Activated naive CD4-positive, alpha-beta T cell treated with anti-CD3 and anti-CD28 coated beads, Interleukin-2, amount 50 U/mL, for 24 hours (primary cell): ENCODE measurements at regions not wholly inside any gene's neighbourhood (a gene's known extent, or its start where the extent isn't known, plus 50 kb on each side); places are given as distances from the start of the nearest gene placed in this dataset.
"Not testable (repeated sequence)": the region's sequence is repeated elsewhere in the genome, so short reads cannot be mapped to it uniquely, and the experiment has no call there.

Experiments
- H3K27ac Mint-ChIP-seq: one replicate; pipeline ENCODE4 v1.8.0; 2021; ENCODE audit warnings: mild to moderate bottlenecking, mixed read lengths
- H3K27me3 Mint-ChIP-seq: one replicate; pipeline ENCODE4 v1.8.0; 2021; ENCODE audit warnings: mixed read lengths
- H3K36me3 Mint-ChIP-seq: one replicate; pipeline ENCODE4 v1.8.0; 2021; ENCODE audit warnings: mixed read lengths
- H3K4me1 Mint-ChIP-seq: one replicate; pipeline ENCODE4 v1.8.0; 2021; ENCODE audit warnings: mixed read lengths
- H3K4me3 Mint-ChIP-seq: one replicate; pipeline ENCODE4 v1.8.0; 2021; ENCODE audit warnings: mild to moderate bottlenecking, mixed read lengths
- H3K9me3 Mint-ChIP-seq: one replicate; pipeline ENCODE4 v1.8.0; 2021; ENCODE audit warnings: mixed read lengths

DNA sequence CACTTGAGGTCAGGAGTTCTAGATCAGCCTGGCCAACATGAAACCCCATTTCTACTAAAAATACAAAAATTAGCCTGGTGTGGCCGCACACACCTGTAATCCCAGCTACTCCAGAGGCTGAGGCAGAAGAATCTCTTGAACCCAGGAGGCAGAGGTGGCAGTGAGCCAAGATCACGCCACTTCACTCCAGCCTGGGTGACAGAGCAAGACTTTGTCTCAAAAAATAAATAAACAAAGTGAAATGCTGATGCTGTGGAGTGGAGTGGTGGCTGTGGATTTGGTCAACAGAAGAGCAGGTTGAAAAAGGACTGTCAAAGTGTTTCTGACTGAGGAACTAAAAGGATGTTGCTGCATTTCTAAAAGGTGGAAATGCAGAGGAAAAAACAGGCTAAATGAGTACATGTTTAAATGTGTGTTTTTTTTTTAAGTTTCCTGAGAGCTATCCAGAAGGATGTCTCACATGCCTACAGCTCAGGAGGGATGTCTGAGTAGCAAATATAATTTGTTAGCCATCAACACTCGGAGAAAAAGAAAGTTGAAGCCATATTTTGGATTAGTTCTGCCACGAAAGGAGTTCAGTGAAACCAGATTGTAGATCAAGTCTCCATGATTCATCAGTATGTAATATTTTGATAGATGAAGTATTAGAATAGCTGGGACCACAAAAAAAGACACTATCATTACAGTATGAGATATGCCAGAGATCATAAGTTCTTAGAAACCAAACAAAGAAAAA, 621.1 kb upstream of the ADGRB3 start:
- Mint-ChIP-seq H3K36me3 (no peaks in the 10 kb centered on the region), H3K27me3 (no peaks in the 10 kb centered on the region), H3K9me3 (no peaks in the 10 kb centered on the region), H3K4me1 (no peaks in the 10 kb centered on the region), H3K4me3 (no peak overlapping the region), H3K27ac (no peak overlapping the region)

DNA sequence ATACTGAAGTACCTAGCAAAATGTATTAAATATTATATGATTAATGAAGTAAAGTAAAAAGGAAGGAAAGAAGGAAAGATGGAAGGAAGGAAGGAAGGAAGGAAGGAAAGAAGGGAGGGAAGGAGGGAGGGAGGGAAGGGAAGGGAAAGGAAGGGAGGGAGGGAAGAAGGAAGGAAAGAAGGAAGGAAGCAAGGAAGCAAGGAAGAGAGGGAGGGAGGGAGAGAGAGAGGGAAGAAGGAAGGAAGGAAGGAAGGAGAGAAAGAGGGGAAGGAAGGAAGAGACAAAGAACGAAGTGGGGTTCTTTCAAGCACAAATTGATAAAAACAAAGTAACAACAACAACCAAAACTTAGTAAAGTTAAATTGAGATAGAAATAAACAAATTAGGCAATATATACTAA, 622.3 kb upstream of the ADGRB3 start:
- Mint-ChIP-seq H3K27ac (no peak overlapping the region), H3K4me3 (no peak overlapping the region), H3K9me3 (no peaks in the 10 kb centered on the region), H3K36me3 (no peaks in the 10 kb centered on the region), H3K27me3 (no peaks in the 10 kb centered on the region), H3K4me1 (no peaks in the 10 kb centered on the region)

DNA sequence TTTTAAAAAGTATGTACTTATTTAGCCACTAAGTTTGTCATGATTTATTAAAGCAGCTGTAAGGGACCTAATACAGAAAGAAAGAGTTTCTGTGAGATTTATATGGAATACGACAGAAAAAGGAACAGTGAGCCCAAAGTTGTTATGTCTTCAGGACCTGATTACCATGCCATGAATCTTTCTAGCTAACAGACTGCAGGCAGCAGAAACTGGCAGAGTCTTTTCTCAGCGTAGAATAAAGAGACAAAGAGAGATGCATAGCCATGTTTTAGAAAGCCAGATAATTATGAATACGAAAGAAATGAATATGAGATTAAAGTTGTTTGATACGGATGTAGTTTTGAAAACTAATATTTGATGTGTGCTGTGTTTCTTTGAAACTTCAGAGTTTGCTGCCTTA, 624.1 kb upstream of the ADGRB3 start:
- H3K9me3 Mint-ChIP-seq: no peaks in the 10 kb centered on the region
- H3K36me3 Mint-ChIP-seq: no peaks in the 10 kb centered on the region
- H3K4me1 Mint-ChIP-seq: no peaks in the 10 kb centered on the region
- H3K27me3 Mint-ChIP-seq: no peaks in the 10 kb centered on the region
- no peak overlapping the region for H3K4me3 Mint-ChIP-seq
- no peak overlapping the region for H3K27ac Mint-ChIP-seq

DNA sequence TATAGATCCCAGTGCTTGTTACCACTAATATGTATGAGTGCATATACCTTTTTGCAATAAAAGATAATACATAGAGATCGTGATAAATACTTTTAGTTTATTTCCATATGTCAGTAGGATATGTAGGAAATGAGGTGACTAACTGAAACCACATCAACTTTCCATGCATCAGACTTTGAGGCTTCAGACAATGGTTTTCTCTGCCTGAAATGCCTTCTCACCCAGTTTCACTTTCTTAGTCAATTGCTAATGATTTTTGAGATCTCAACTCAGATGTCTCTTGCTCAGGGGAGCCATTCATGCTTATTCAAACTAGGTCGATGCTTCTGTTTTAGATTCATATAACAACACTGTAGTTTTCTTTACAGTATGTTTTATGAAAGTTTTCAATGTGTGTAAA, 626.6 kb upstream of the ADGRB3 start:
- Mint-ChIP-seq H3K27ac (no peak overlapping the region), H3K4me1 (no peaks in the 10 kb centered on the region), H3K4me3 (no peak overlapping the region), H3K27me3 (no peaks in the 10 kb centered on the region), H3K36me3 (no peaks in the 10 kb centered on the region), H3K9me3 (no peaks in the 10 kb centered on the region)

DNA sequence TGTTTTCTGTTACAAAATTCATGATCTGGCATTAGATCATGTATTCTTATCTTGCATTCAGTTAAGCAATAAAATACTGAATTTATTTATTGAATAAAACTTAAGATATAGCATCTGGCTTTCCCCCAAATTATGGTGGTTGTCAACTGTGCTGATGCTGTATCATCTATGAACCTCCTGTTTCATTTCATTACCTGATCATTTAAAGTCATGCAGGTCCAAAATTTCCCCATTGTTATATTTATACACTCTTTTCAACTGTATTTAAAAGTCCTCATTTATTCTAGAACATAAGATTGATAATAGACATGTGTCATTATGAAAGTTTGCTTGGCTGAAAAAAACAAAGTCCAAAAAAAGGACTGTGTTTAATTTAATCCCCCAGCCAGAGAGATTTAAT, 627.4 kb upstream of the ADGRB3 start:
- Mint-ChIP-seq H3K4me3 (no peak overlapping the region), H3K36me3 (no peaks in the 10 kb centered on the region), H3K4me1 (no peaks in the 10 kb centered on the region), H3K9me3 (no peaks in the 10 kb centered on the region), H3K27ac (no peak overlapping the region), H3K27me3 (no peaks in the 10 kb centered on the region)

DNA sequence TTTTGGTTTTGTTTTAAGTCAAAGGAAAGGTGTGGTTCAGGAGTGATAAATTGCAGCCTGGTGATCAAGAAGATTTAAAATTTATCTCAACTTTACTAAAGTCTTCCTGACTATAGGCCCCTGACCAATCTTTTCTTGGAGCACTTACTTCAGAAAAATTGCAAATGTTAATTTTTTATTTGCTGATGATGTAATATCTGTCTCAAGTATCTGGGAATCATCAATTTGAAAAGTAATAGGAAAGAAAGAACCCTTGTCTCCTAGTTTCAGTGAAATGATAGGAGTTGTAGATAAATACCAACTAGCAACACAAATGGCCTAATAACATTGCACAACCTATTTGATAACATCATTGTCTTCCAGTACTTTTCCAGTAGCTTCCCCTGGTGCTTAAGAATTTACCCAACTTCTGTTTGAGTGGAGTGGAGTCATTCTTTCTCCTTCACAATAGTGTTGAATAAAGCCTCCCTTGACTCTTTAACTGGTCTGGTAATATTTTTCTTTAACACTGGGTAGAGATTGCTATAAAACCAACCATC, 648.3 kb upstream of the ADGRB3 start:
- peaks cover 6% of the 10 kb centered on the region for H3K9me3 Mint-ChIP-seq
- no peaks in the 10 kb centered on the region for H3K4me1 Mint-ChIP-seq
- no peaks in the 10 kb centered on the region for H3K36me3 Mint-ChIP-seq
- no peaks in the 10 kb centered on the region for H3K27me3 Mint-ChIP-seq
- no peak overlapping the region for H3K4me3 Mint-ChIP-seq
- H3K27ac Mint-ChIP-seq: no peak overlapping the region

DNA sequence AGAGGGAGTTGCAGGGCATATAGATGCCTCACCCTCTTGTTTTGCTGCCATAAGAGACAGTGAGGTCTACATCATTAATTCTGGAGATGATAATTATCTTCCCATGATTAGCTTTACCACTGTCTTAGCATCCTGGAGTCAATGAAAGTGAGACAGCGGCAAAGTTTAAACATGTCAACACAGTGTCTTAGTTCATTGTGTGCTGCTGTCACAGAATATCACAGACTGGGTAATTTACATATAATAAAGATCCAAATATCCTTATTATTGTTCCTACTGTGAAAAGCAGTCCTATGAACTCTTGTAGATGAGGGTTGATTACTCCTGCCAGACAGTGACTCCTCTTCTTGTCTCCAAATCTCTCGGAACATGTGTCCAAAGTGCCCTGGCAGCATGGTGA, 658.6 kb upstream of the ADGRB3 start:
- peaks cover 5% of the 10 kb centered on the region for H3K9me3 Mint-ChIP-seq
- H3K4me1 Mint-ChIP-seq: no peaks in the 10 kb centered on the region
- no peak overlapping the region for H3K4me3 Mint-ChIP-seq
- no peaks in the 10 kb centered on the region for H3K27me3 Mint-ChIP-seq
- H3K27ac Mint-ChIP-seq: no peak overlapping the region
- no peaks in the 10 kb centered on the region for H3K36me3 Mint-ChIP-seq

DNA sequence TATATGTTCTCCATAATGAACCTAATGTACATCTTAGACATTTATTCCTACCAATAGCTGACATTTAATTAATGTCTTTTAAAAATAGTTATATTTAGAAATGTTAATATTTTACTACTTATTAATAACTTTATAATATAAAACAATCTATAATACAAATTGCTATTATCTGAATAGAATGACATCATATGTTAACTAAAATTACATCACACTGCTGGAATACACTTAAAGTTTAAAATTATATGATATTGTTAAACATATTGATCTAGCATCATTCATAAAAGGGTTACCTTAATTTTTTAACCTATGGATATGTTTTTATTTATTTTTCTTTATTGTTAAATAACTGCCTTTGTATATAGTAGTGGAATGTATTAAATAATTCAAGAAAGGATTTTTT, 660.2 kb upstream of the ADGRB3 start:
- no peaks in the 10 kb centered on the region for H3K9me3 Mint-ChIP-seq
- no peaks in the 10 kb centered on the region for H3K4me1 Mint-ChIP-seq
- H3K36me3 Mint-ChIP-seq: no peaks in the 10 kb centered on the region
- no peak overlapping the region for H3K4me3 Mint-ChIP-seq
- H3K27me3 Mint-ChIP-seq: no peaks in the 10 kb centered on the region
- no peak overlapping the region for H3K27ac Mint-ChIP-seq

DNA sequence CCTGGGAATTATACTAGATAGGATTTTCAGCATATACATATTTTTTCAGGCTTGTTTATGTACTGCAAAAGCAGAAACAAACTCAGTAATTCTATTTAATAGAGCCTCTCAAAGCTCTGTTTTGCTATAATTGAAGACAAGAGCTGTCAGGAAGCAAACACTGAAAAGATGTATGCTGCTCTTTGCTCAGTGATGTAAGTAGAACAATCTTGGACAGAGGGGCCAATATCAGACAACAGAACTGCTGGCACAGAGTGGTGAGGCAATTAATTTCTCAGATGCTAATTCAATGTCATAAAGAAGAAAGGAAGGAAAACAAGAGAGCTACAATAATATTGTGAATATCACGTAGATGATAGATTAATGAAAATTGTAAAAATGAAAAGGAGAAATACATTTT, 663.3 kb upstream of the ADGRB3 start:
- H3K4me3 Mint-ChIP-seq: no peak overlapping the region
- H3K9me3 Mint-ChIP-seq: no peaks in the 10 kb centered on the region
- H3K4me1 Mint-ChIP-seq: no peaks in the 10 kb centered on the region
- H3K27me3 Mint-ChIP-seq: no peaks in the 10 kb centered on the region
- no peaks in the 10 kb centered on the region for H3K36me3 Mint-ChIP-seq
- H3K27ac Mint-ChIP-seq: no peak overlapping the region

DNA sequence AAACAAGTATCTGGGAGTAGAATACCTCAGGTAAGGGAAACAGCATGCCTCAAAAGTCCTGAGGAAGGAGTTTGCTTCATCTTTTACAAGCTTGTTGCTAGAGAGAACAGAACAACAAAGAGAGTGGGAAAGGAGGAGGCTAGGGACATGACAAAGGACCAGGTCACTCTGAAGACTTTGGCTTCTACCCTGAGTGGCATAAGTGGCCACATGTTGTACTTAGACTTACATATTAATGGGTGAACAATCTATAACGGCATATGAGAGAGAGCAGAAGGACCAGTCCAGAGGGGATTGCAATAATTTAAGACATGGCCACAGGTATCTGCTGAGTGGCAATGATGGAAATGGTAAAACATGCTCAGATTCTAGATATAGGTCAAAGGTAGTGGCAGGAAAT, 668.3 kb upstream of the ADGRB3 start:
- no peak overlapping the region for H3K27ac Mint-ChIP-seq
- H3K9me3 Mint-ChIP-seq: no peaks in the 10 kb centered on the region
- no peaks in the 10 kb centered on the region for H3K4me1 Mint-ChIP-seq
- no peaks in the 10 kb centered on the region for H3K27me3 Mint-ChIP-seq
- H3K4me3 Mint-ChIP-seq: no peak overlapping the region
- no peaks in the 10 kb centered on the region for H3K36me3 Mint-ChIP-seq

DNA sequence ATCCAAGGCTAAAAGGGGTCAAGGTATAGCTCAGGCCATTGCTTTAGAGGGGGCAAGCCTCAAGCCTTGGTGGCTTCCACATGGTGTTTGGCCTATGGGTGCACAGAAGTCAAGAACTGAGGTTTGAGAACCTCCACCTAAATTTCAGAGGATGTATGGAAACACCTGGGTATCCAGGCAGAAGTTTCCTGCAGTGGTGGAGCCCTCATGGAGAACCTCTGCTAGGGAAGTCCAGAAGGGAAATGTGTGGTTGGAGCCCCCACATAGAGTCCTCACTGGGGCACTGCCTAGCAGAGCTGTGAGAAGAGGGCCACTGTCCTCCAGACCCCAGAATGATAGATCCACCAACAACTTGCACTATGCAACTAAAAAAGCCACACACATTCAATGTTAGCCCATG, 678.7 kb upstream of the ADGRB3 start:
- Mint-ChIP-seq H3K36me3 (no peaks in the 10 kb centered on the region), H3K4me3 (no peak overlapping the region), H3K27me3 (no peaks in the 10 kb centered on the region)

DNA sequence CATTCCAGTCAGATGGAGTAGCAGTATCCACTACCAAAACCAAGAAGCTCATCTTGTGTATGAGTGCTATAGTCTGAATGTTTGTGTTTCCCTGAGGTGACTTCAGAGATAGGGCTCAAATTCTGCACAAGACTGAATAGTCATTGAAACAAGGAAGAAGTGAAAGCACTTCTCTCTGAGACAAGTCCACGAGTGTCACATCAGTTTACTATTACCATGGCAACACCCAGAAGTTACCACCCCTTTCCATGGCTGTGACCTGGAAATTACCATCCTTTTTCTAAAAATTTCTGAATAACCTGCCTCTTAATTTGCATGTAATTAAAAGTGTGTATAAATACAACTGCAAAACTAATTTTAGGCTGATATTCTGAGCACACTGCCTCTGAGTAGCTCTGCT, 682.1 kb upstream of the ADGRB3 start:
- H3K27me3 Mint-ChIP-seq: no peaks in the 10 kb centered on the region

More for the DNA sequence above, 678.7 kb upstream of the ADGRB3 start:
- Mint-ChIP-seq H3K9me3 (peaks cover 14% of the 10 kb centered on the region), H3K27ac (no peak overlapping the region), H3K4me1 (no peaks in the 10 kb centered on the region)

DNA sequence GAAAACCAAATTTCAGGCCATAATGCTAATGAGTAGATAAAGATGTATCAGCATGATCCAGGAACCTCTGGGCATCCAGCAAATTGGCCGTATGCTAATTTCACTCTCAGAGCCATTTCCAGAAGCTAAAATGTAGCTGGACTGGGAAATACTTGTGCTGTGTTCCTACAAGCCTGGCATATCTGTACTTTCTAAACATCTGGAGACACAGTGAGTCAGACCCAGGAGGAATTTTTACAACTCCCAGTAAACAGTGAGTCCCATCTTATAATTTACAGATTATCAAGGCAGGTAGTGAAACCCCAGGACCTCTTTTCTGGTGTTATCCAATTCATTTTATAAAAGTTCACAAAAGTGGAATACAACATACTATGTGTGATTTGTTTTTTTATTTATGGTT, 683.0 kb upstream of the ADGRB3 start:
- H3K4me1 Mint-ChIP-seq: no peaks in the 10 kb centered on the region
- no peaks in the 10 kb centered on the region for H3K27me3 Mint-ChIP-seq
- H3K9me3 Mint-ChIP-seq: peaks cover 14% of the 10 kb centered on the region
- no peaks in the 10 kb centered on the region for H3K36me3 Mint-ChIP-seq
- H3K27ac Mint-ChIP-seq: no peak overlapping the region
- no peak overlapping the region for H3K4me3 Mint-ChIP-seq

More for the DNA sequence above, 682.1 kb upstream of the ADGRB3 start:
- Mint-ChIP-seq H3K9me3 (peaks cover 14% of the 10 kb centered on the region), H3K4me3 (no peak overlapping the region), H3K36me3 (no peaks in the 10 kb centered on the region), H3K4me1 (no peaks in the 10 kb centered on the region), H3K27ac (no peak overlapping the region)

DNA sequence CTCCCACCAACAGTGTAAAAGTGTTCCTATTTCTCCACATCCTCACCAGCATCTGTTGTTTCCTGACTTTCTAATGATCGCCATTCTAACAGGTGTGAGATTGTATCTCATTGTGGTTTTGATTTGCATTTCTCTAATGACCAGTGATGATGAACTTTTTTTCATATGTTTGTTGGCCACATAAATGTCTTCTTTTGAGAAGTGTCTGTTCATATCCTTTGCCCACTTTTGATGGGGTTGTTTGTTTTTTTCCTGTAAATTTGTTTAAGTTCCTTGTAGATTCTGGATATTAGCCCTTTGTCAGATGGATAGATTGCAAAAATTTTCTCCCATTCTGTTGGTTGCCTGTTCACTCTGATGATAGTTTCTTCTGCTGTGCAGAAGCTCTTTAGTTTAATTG, 687.3 kb upstream of the ADGRB3 start:
- not testable (repeated sequence) for H3K9me3 Mint-ChIP-seq, H3K27ac Mint-ChIP-seq, H3K4me1 Mint-ChIP-seq, H3K4me3 Mint-ChIP-seq, H3K27me3 Mint-ChIP-seq, H3K36me3 Mint-ChIP-seq

DNA sequence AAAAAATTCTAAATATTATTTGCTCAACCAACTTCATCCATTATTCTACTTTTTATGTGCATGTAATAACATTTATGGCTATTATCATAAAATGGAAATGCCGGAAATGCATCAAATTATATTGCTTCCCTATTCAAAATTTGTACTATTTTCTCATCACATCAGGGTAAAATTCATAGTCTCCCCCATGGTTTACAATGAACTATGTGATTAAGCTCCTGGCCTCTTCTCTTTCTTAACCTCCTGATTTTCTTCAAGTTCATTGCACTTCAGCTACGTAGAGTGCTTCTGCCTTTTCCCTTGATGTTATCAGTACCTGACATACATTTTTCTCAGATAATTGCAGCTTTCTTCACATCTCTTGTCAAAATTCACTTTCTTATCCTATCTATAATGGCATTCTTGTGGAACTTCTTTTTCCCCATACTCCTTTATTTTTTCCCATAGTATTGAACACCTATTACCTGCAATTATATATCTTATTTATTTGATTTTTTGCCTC, 699.1 kb upstream of the ADGRB3 start:
- Mint-ChIP-seq H3K9me3 (peaks cover 5% of the 10 kb centered on the region), H3K36me3 (no peaks in the 10 kb centered on the region), H3K4me1 (no peaks in the 10 kb centered on the region), H3K4me3 (no peak overlapping the region), H3K27me3 (no peaks in the 10 kb centered on the region), H3K27ac (no peak overlapping the region)

DNA sequence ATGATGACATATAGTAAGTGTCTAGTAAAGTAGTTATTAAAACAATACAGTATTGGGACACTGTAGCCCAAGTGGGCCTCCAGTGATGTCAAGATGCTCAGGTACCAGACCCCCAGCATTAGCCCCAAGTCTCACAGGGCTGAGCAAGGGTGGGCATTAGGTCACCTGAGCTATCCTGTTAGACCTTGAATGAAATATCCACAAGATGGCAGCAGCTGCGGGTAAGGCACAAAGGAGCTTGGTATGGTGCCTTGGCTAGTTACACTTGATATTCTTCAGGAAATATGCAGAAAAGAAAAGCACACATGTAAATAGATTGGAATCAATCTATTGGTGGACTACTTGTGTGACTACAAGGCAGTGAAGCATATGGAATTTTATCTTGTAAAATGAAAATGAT, 701.8 kb upstream of the ADGRB3 start:
- H3K4me1 Mint-ChIP-seq: no peaks in the 10 kb centered on the region
- no peak overlapping the region for H3K27ac Mint-ChIP-seq
- H3K27me3 Mint-ChIP-seq: no peaks in the 10 kb centered on the region
- H3K36me3 Mint-ChIP-seq: no peaks in the 10 kb centered on the region
- H3K4me3 Mint-ChIP-seq: no peak overlapping the region
- H3K9me3 Mint-ChIP-seq: peaks cover 8% of the 10 kb centered on the region

DNA sequence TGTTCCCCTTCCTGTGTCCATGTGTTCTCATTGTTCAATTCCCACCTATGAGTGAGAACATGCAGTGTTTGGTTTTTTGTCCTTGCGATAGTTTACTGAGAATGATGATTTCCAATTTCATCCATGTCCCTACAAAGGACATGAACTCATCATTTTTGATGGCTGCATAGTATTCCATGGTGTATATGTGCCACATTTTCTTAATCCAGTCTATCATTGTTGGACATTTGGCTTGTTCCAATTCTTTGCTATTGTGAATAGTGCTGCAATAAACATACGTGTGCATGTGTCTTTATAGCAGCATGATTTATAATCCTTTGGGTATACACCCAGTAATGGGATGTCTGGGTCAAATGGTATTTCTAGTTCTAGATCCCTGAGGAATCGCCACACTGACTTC, 712.5 kb upstream of the ADGRB3 start:
- not testable (repeated sequence) for H3K4me1 Mint-ChIP-seq, H3K9me3 Mint-ChIP-seq, H3K27ac Mint-ChIP-seq, H3K27me3 Mint-ChIP-seq, H3K36me3 Mint-ChIP-seq, H3K4me3 Mint-ChIP-seq
